Fibroblast of pulmonary artery (primary cell): ENCODE measurements at regions not wholly inside any gene's neighbourhood (a gene's known extent, or its start where the extent isn't known, plus 50 kb on each side); places are given as distances from the start of the nearest gene placed in this dataset.

Experiments used
- DNase-seq: peaks from one replicate; pipeline ENCODE4 v3.0.0-alpha.2; 2010; ENCODE audit warnings: low read depth
- H3K4me3 ChIP-seq: replicated peaks from 2 replicates; pipeline ENCODE4 v1.5.1; 2011; ENCODE audit warnings: low read depth, mild to moderate bottlenecking, control low read depth, low read length, moderate library complexity
- CTCF ChIP-seq: IDR thresholded peaks from 2 replicates; pipeline ENCODE4 v1.5.1; 2011; ENCODE audit warnings: mild to moderate bottlenecking, control low read depth, low read length, inconsistent platforms; ENCODE audit errors: missing control alignments

- no peak for TF ChIP-seq CTCF
- H3K4me3 ChIP-seq = no peak overlapping the region
- DNase-seq = peak; percentile 44
Measured at GRCh38 chr18:29779096-29779495, 1263.4 kb downstream of the DSC3 start.

DNA sequence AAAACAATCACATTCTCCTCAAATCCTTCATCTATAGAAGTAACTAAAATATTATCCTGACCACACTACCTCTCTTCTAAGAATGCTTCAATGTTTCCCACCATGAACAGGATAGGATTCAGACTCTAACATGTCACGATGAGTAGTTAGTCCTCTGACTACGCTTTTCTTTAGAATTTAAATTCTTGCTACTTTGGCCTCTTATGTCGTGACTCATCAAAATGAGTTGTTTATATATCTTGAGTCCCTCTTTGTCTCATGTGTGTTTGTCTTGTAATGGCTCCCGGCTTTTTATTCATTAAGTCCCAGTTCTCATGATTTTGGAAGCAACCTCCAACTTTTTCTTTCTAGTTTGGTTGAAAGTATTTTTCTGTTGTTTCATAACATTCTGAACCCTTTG is 1289.2 kb downstream of the DSC3 start:
- no peak for TF ChIP-seq CTCF
- no peak overlapping the region for H3K4me3 ChIP-seq
- peak; percentile 3 for DNase-seq

- no peak for TF ChIP-seq CTCF
- H3K4me3 ChIP-seq = no peak overlapping the region
- peak; percentile 38 for DNase-seq
Measured at GRCh38 chr18:29749704-29750103, 1292.8 kb downstream of the DSC3 start.

GRCh38 chr18:29741461-29741860 is 1301.1 kb downstream of the DSC3 start:
- DNase-seq = no peak
- no peak for TF ChIP-seq CTCF
- no peak overlapping the region for H3K4me3 ChIP-seq

GRCh38 chr18:29737620-29738019 is 1304.9 kb downstream of the DSC3 start:
- no peak for TF ChIP-seq CTCF
- no peak for DNase-seq

DNA sequence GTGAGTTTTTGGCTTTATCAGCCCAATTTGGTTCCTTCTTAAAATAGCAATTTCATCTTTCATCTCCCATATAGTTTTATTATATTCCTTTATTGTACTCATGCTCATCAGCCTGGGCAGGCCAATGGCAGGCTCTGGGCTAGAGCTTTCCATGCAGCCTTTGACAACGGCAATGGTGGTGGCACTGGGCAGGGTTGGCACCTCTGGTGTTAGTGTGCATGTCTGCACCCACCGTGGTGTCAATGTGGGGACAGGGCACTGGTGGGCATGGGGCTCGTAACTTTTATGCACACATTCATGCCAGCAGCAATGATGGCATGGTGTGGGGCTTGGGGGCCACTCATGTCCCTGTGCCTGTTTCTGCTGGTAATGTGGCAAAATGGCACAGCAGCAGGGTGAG is 1305.4 kb downstream of the DSC3 start:
- no peak for TF ChIP-seq CTCF
- no peak overlapping the region for H3K4me3 ChIP-seq
- DNase-seq = no peak

More at GRCh38 chr18:29737620-29738019, 1304.9 kb downstream of the DSC3 start:
- H3K4me3 ChIP-seq = no peak overlapping the region

GRCh38 chr18:29730073-29730472 is 1312.5 kb downstream of the DSC3 start:
- no peak for TF ChIP-seq CTCF
- H3K4me3 ChIP-seq = no peak overlapping the region
- no peak for DNase-seq
